ENCODE measurements at regions not wholly inside any gene's neighbourhood (a gene's known extent, or its start where the extent isn't known, plus 50 kb on each side); places are given as distances from the start of the nearest gene placed in this dataset.

DNA sequence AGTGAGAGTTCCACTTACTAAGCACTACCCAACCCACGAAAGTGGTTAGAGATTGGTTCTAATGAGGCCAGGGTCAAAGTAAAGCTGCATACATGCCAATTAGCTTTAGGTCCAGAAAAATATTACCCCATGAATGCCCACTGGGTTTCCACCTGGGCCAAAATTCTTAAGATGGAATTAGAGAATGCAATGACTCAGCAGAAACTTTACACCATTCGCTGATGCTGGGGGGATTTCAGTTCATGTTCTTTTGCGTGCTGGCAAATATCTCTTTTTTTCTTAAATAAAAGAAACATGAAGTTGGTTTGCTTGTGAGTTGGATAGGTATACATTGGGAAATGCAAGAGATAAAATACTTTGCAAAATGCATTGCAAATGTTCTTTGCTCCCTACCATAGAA, 715.3 kb upstream of the MIR17HG start:
- ChIA-PET CTCF (no interaction called here), POLR2A (no interaction called here), RAD21 (ENCODE audit: low non-redundant PET in 1 of 2, low total read pairs in 2 of 2, uncharacterized antibody in 2 of 2, unreplicated experiment in 2 of 2) (no interaction called here)
- no peaks in the 10 kb centered on the region for H3K9me2 ChIP-seq (ENCODE audit: insufficient read depth)
- DNase-seq (ENCODE audit: low read depth, low spot score) = no peak
- no peak overlapping the region for H2AFZ ChIP-seq (ENCODE audit: low read depth, low read length, poor library complexity, severe bottlenecking)
- no peak for ATAC-seq
- no peaks in the 10 kb centered on the region for H3K36me3 ChIP-seq (ENCODE audit: control insufficient read depth in 1 of 2, insufficient read depth in 2 of 2, low read length in 2 of 2)
- H3K27me3 ChIP-seq (ENCODE audit: insufficient read depth, low read length) = no peaks in the 10 kb centered on the region
- no peak overlapping the region for H3K4me2 ChIP-seq (ENCODE audit: low read length)
- no peaks in the 10 kb centered on the region for H3K9me3 ChIP-seq (ENCODE audit: control insufficient read depth in 1 of 2, insufficient read depth in 1 of 2, low read depth in 1 of 2, low read length in 2 of 2)
- H3K4me1 ChIP-seq (ENCODE audit: control insufficient read depth in 1 of 2, insufficient read depth in 2 of 2, low read length in 2 of 2) = no peaks in the 10 kb centered on the region
- H4K20me1 ChIP-seq (ENCODE audit: insufficient read depth) = no peaks in the 10 kb centered on the region
- BruUV-seq (replicated peaks) = no TSS peak
- no peak overlapping the region for H3K4me3 ChIP-seq (replicated peaks in 1 of 2; ENCODE audit: low read depth in 1 of 2, low read length in 2 of 2)
- no peaks in the 10 kb centered on the region for H3K79me2 ChIP-seq (ENCODE audit: insufficient read depth, low read length)
- intact Hi-C loops (cut with micrococcal nuclease) = no loop called here
- H3K27ac ChIP-seq (ENCODE audit: low read depth, low read length) = no peak overlapping the region
- H3K9ac ChIP-seq (ENCODE audit: low read length) = no peak overlapping the region
- TF ChIP-seq REST (IDR thresholded peaks at IDR 0.05; ENCODE audit: low read depth) (no peak), FOSL1 (IDR thresholded peaks at IDR 0.05; ENCODE audit: low read depth) (no peak), ZFX (IDR thresholded peaks at IDR 0.05) (no peak), SRF (IDR thresholded peaks at IDR 0.05; ENCODE audit: low read depth) (no peak), ZNF274 (IDR thresholded peaks at IDR 0.05; ENCODE audit: low read depth, low read length) (no peak), ELF1 (IDR thresholded peaks at IDR 0.05; ENCODE audit: borderline replicate concordance, low read depth) (no peak), POLR2AphosphoS5 (IDR thresholded peaks at IDR 0.05; ENCODE audit: low read depth, low read length) (no peak), POLR2A (IDR thresholded peaks at IDR 0.05; ENCODE audit: borderline replicate concordance, extremely low read depth, insufficient read depth, insufficient read length) (no peak), SP1 (IDR thresholded peaks at IDR 0.05; ENCODE audit: low read depth) (no peak), EGR1 (IDR thresholded peaks at IDR 0.05; ENCODE audit: low read depth) (no peak)
- TF ChIP-seq, protein P1, sequence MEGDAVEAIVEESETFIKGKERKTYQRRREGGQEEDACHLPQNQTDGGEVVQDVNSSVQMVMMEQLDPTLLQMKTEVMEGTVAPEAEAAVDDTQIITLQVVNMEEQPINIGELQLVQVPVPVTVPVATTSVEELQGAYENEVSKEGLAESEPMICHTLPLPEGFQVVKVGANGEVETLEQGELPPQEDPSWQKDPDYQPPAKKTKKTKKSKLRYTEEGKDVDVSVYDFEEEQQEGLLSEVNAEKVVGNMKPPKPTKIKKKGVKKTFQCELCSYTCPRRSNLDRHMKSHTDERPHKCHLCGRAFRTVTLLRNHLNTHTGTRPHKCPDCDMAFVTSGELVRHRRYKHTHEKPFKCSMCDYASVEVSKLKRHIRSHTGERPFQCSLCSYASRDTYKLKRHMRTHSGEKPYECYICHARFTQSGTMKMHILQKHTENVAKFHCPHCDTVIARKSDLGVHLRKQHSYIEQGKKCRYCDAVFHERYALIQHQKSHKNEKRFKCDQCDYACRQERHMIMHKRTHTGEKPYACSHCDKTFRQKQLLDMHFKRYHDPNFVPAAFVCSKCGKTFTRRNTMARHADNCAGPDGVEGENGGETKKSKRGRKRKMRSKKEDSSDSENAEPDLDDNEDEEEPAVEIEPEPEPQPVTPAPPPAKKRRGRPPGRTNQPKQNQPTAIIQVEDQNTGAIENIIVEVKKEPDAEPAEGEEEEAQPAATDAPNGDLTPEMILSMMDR (IDR thresholded peaks at IDR 0.05 in 2 of 3, conservative IDR thresholded peaks at IDR 0.05 in 1 of 3; ENCODE audit: borderline replicate concordance in 1 of 3, insufficient read depth in 1 of 3, low read depth in 2 of 3, low read length in 2 of 3) = no peak

Data from HCT116 (cell line).